GM12878 (cell line): ENCODE measurements at regions not wholly inside any gene's neighbourhood (a gene's known extent, or its start where the extent isn't known, plus 50 kb on each side); places are given as distances from the start of the nearest gene placed in this dataset.

ENCODE experiments used
- ATAC-seq: fragments of 200-7000 bp; cut with Tn5 transposase; 3 replicates; pipeline ENCODE4 v1.9.1; 2020; ENCODE audit warnings: mild to moderate bottlenecking, moderate library complexity
- BruUV-seq: library from RNA; stranded (reverse); fragments of 400-500 nt; replicated peaks from 2 replicates; lab custom pipeline; 2021; lab: Mats Ljungman, UMichigan
- CTCF ChIA-PET: fragments of 300-600 bp; sonication (Branson Sonifier 250); formaldehyde crosslinking; extraction: SDS; loops from one replicate; lab custom pipeline; 2021; ENCODE audit warnings: inconsistent platforms; lab: Yijun Ruan, JAX
- POLR2A ChIA-PET: fragments of 350-600 bp; formaldehyde crosslinking; extraction: SDS; loops from one replicate; lab custom pipeline; 2021; ENCODE audit warnings: inconsistent platforms; lab: Charles Lee
- RAD21 ChIA-PET: fragments of 300-600 bp; sonication (Branson Sonifier 250); formaldehyde crosslinking; loops from one replicate; lab custom pipeline; 2023; ENCODE audit warnings: antibody characterized with exemption; ENCODE audit not compliant: unreplicated experiment; lab: Charles Lee
- SMC1A ChIA-PET: fragments of 300-600 bp; sonication (Branson Sonifier 250); formaldehyde crosslinking; loops from one replicate; lab custom pipeline; 2023; ENCODE audit not compliant: unreplicated experiment, uncharacterized antibody; lab: Charles Lee
- DNase-seq: peaks from one replicate; pipeline ENCODE4 v3.0.0-alpha.2; 2011; ENCODE audit warnings: low read depth, low spot score
- FAIRE-seq: peaks from 3 replicates; lab custom pipeline; 2011; peaks lifted over from hg19 to GRCh38; lab: Jason Lieb, UNC
- H2AFZ ChIP-seq: 2 replicates; pipeline ENCODE4 v1.6.0; 2011; ENCODE audit warnings: low read depth, low read length, control low read depth; ENCODE audit not compliant: control insufficient read depth
- H3K27ac ChIP-seq: 2 replicates; pipeline ENCODE4 v1.5.1; 2011; ENCODE audit warnings: control low read depth; ENCODE audit not compliant: control insufficient read depth, insufficient read depth
- H3K27me3 ChIP-seq, 2 experiments: replicated peaks in 1 of 2; 2 replicates each; pipeline versions ENCODE4 v1.6.0 to v1.6.1; 2011; ENCODE audit warnings: low read length in 1 of 2; ENCODE audit not compliant: control insufficient read depth in 2 of 2, insufficient read depth in 2 of 2
- H3K36me3 ChIP-seq, 2 experiments: 2 replicates each; pipeline ENCODE4 v1.5.1; 2011; ENCODE audit warnings: low read length in 1 of 2; ENCODE audit not compliant: control insufficient read depth in 2 of 2, insufficient read depth in 2 of 2
- H3K4me1 ChIP-seq: 2 replicates; pipeline ENCODE4 v1.6.1; 2011; ENCODE audit warnings: mild to moderate bottlenecking, low read length, moderate library complexity, mixed read lengths; ENCODE audit not compliant: control insufficient read depth, insufficient read depth
- H3K4me2 ChIP-seq: 2 replicates; pipeline ENCODE4 v1.6.0; 2011; ENCODE audit warnings: control low read depth; ENCODE audit not compliant: control insufficient read depth, insufficient read depth
- H3K4me3 ChIP-seq: fragments of 200-600 bp; sonication (generic); 2 replicates; pipeline ENCODE4 v1.5.1; 2016
- H3K79me2 ChIP-seq: 2 replicates; pipeline ENCODE4 v1.6.0; 2011; ENCODE audit warnings: low read length; ENCODE audit not compliant: control insufficient read depth, insufficient read depth
- H3K9ac ChIP-seq: 2 replicates; pipeline ENCODE4 v1.8.0; 2011; ENCODE audit warnings: low read length, control low read depth, mixed read lengths; ENCODE audit not compliant: control insufficient read depth, insufficient read depth
- H3K9me3 ChIP-seq: replicated peaks from 3 replicates; pipeline ENCODE4 v1.5.1; 2011; ENCODE audit warnings: mild to moderate bottlenecking, low read length; ENCODE audit not compliant: control insufficient read depth, insufficient read depth
- H4K20me1 ChIP-seq: 2 replicates; pipeline ENCODE4 v1.6.0; 2011; ENCODE audit not compliant: control insufficient read depth, insufficient read depth
- ATF3 ChIP-seq: IDR thresholded peaks from 2 replicates; pipeline ENCODE4 v1.6.1; 2011; ENCODE audit warnings: low read depth, mild to moderate bottlenecking, low read length, moderate library complexity, borderline replicate concordance; ENCODE audit errors: extremely low read depth
- BCL11A ChIP-seq: IDR thresholded peaks from 2 replicates; pipeline ENCODE4 v1.6.1; 2011; ENCODE audit warnings: low read depth, low read length
- CHD1 ChIP-seq: IDR thresholded peaks from 2 replicates; pipeline ENCODE4 v1.6.1; 2012; ENCODE audit warnings: low read depth, low read length, improper control_type of control experiment
- EZH2 ChIP-seq: IDR thresholded peaks from 2 replicates; pipeline ENCODE4 v1.6.1; 2012; ENCODE audit warnings: low read depth, mild to moderate bottlenecking, control low read depth, inconsistent platforms, low read length, borderline replicate concordance; ENCODE audit not compliant: control insufficient read depth
- FOXK2 ChIP-seq: fragments of 450-650 bp; IDR thresholded peaks from 2 replicates; pipeline ENCODE4 v1.6.1; 2017; ENCODE audit warnings: mild to moderate bottlenecking, moderate library complexity
- HCFC1 ChIP-seq: fragments of 150-350 bp; IDR thresholded peaks from 2 replicates; pipeline ENCODE4 v1.6.1; 2014; ENCODE audit warnings: low read length
- HDGF ChIP-seq: fragments of 450-650 bp; IDR thresholded peaks from 2 replicates; pipeline ENCODE4 v1.6.1; 2016; ENCODE audit warnings: antibody characterized with exemption
- IKZF1 ChIP-seq: fragments of 450-650 bp; conservative IDR thresholded peaks from 2 replicates; pipeline ENCODE4 v1.6.1; 2017; ENCODE audit warnings: antibody characterized with exemption, mild to moderate bottlenecking
- NR2C2 ChIP-seq: IDR thresholded peaks from 2 replicates; pipeline ENCODE4 v1.6.1; 2011; ENCODE audit warnings: borderline replicate concordance, low read depth; ENCODE audit not compliant: control insufficient read depth, insufficient read length
- RELA ChIP-seq: fragments of 450-650 bp; IDR thresholded peaks from 2 replicates; pipeline ENCODE4 v1.8.0; 2014; ENCODE audit warnings: borderline replicate concordance; ENCODE audit not compliant: partially characterized antibody
- SMARCA5 ChIP-seq: fragments of 450-650 bp; IDR thresholded peaks from 2 replicates; pipeline ENCODE4 v1.6.1; 2017; ENCODE audit warnings: mild to moderate bottlenecking
- SPI1 ChIP-seq: IDR thresholded peaks from 2 replicates; pipeline ENCODE4 v1.6.1; 2011; ENCODE audit warnings: low read depth, mild to moderate bottlenecking, low read length, moderate library complexity, borderline replicate concordance; ENCODE audit not compliant: insufficient read depth
- SREBF2 ChIP-seq: IDR thresholded peaks from 2 replicates; pipeline ENCODE4 v1.6.1; 2012; ENCODE audit warnings: mild to moderate bottlenecking, low read length
- SRF ChIP-seq, 2 experiments: IDR thresholded peaks; 2 replicates each; pipeline ENCODE4 v1.6.1; 2011; ENCODE audit warnings: low read depth in 2 of 2, low read length in 2 of 2, mild to moderate bottlenecking in 1 of 2, moderate library complexity in 1 of 2
- TCF7 ChIP-seq: IDR thresholded peaks from 2 replicates; pipeline ENCODE4 v1.6.1; 2014; ENCODE audit warnings: antibody characterized with exemption, borderline replicate concordance
- ZBTB4 ChIP-seq: fragments of 450-650 bp; formaldehyde crosslinking; IDR thresholded peaks from 2 replicates; pipeline ENCODE4 v1.4.0; 2022; ENCODE audit warnings: mild to moderate bottlenecking, moderate library complexity
- WGBS: methylation state at CpG from one replicate; pipeline ENCODE4 v1.1.6; 2016; ENCODE audit warnings: low lambda C conversion rate; ENCODE audit not compliant: insufficient replicate concordance, insufficient coverage; ENCODE audit errors: missing lambda C conversion rate; 5-methylcytosine and 5-hydroxymethylcytosine counted together
- in situ Hi-C: fragments of 300-500 bp; cut with MboI; formaldehyde crosslinking; loops from 9 replicates; pipeline ENCODE4 v1.14.3; 2018; ENCODE audit warnings: mixed read lengths
- intact Hi-C: fragments of 100-400 bp; cut with micrococcal nuclease; formaldehyde crosslinking; loops from one replicate; pipeline ENCODE4 v1.14.2; 2022; ENCODE audit not compliant: unreplicated experiment

- BruUV-seq = no TSS peak
- WGBS = 46% methylated on average over 8 of the region's 8 CpGs
Observed at GRCh38 chr10:118497227-118497626, 98.2 kb downstream of the PRLHR start.

More at GRCh38 chr10:118497227-118497626, 98.2 kb downstream of the PRLHR start:
- in situ Hi-C loops = no loop called here
- Histone ChIP-seq H3K9ac (no peak overlapping the region), H3K4me3 (no peak overlapping the region), H3K27me3 (no peaks in the 10 kb centered on the region), H2AFZ (no peak overlapping the region)
- ChIA-PET POLR2A (no interaction called here), CTCF (no interaction called here)
- ATAC-seq = no peak
- no peak for DNase-seq
- no peak for TF ChIP-seq NR2C2
- TF ChIP-seq SPI1 = no peak
- no peak for TF ChIP-seq FOXK2
- TF ChIP-seq SMARCA5 = no peak
- TF ChIP-seq ZBTB4 = no peak
- no peak for TF ChIP-seq HDGF
- no peak for TF ChIP-seq BCL11A
- TF ChIP-seq SRF (IDR thresholded peaks at IDR 0.05; ENCODE audit: low read depth in 2 of 2, low read length in 2 of 2) = no peak
- TF ChIP-seq EZH2 = no peak
- no peak for TF ChIP-seq IKZF1
- TF ChIP-seq RELA = no peak
- TF ChIP-seq CHD1 = no peak
- no peak for TF ChIP-seq SREBF2
- no peak for TF ChIP-seq TCF7
- TF ChIP-seq ATF3 = no peak
- no peak for TF ChIP-seq HCFC1
- TF ChIP-seq, all 136 proteins: peak for 0
- H4K20me1 ChIP-seq = no peaks in the 10 kb centered on the region
- RAD21 ChIA-PET = no interaction called here
- intact Hi-C loops = no loop called here
- no peaks in the 10 kb centered on the region for H3K36me3 ChIP-seq
- H3K9me3 ChIP-seq = no peaks in the 10 kb centered on the region
- H3K4me2 ChIP-seq = no peak overlapping the region
- no peaks in the 10 kb centered on the region for H3K4me1 ChIP-seq
- H3K79me2 ChIP-seq = no peaks in the 10 kb centered on the region
- SMC1A ChIA-PET = no interaction called here
- H3K27ac ChIP-seq = no peak overlapping the region
- FAIRE-seq = no peak
